Endothelial cell of umbilical vein (primary cell): ENCODE measurements at regions not wholly inside any gene's neighbourhood (a gene's known extent, or its start where the extent isn't known, plus 50 kb on each side); places are given as distances from the start of the nearest gene placed in this dataset.

Experiments
- BruUV-seq: library from RNA; stranded (reverse); fragments of 400-500 nt; replicated peaks from 2 replicates; lab custom pipeline; 2021; lab: Mats Ljungman, UMichigan
- CTCF ChIA-PET: fragments of 300-600, 350-600 bp; sonication (Branson Sonifier 250); formaldehyde crosslinking; loops from one replicate; lab custom pipeline; 2021; ENCODE audit warnings: antibody characterized with exemption, inconsistent platforms; lab: Charles Lee
- POLR2A ChIA-PET: fragments of 300-600, 350-600 bp; sonication (Branson Sonifier 250); formaldehyde crosslinking; loops from one replicate; lab custom pipeline; 2021; ENCODE audit warnings: antibody characterized with exemption, inconsistent platforms; lab: Charles Lee
- DNase-seq: peaks from one replicate; pipeline ENCODE4 v3.0.0-alpha.2; 2011; ENCODE audit warnings: low read depth, low spot score
- FAIRE-seq: peaks from 2 replicates; lab custom pipeline; 2011; peaks lifted over from hg19 to GRCh38; lab: Jason Lieb, UNC
- H2AFZ ChIP-seq: 2 replicates; pipeline ENCODE4 v1.6.0; 2012; ENCODE audit warnings: low read depth, low read length, control low read depth, inconsistent platforms
- H3K27ac ChIP-seq: 2 replicates; pipeline ENCODE4 v1.5.1; 2011; ENCODE audit warnings: low read depth, mild to moderate bottlenecking, control low read depth, low read length, moderate library complexity; ENCODE audit not compliant: insufficient read depth
- H3K27me3 ChIP-seq, 2 experiments: 2 replicates each; pipeline versions ENCODE4 v1.6.0 to v1.6.1; 2011; ENCODE audit warnings: low read length in 2 of 2, mixed read lengths in 1 of 2; ENCODE audit not compliant: control insufficient read depth in 2 of 2, insufficient read depth in 2 of 2
- H3K36me3 ChIP-seq, 2 experiments: 2 replicates in 1 of 2; 3 replicates in 1 of 2; pipeline ENCODE4 v1.5.1; 2011; ENCODE audit warnings: low read length in 2 of 2, mild to moderate bottlenecking in 1 of 2, moderate library complexity in 1 of 2; ENCODE audit not compliant: control insufficient read depth in 2 of 2, insufficient read depth in 2 of 2; ENCODE audit errors: extremely low read depth in 1 of 2
- H3K4me1 ChIP-seq: 3 replicates; pipeline ENCODE4 v1.5.1; 2011; ENCODE audit warnings: mild to moderate bottlenecking, low read length; ENCODE audit not compliant: control insufficient read depth, insufficient read depth; ENCODE audit errors: extremely low read depth
- H3K4me2 ChIP-seq: 2 replicates; pipeline ENCODE4 v1.6.1; 2011; ENCODE audit warnings: low read length, control low read depth, mixed read lengths; ENCODE audit not compliant: insufficient read depth
- H3K4me3 ChIP-seq, 3 experiments: fragments of 200-600 bp in 1 of 3; sonication (generic), shearing (Covaris generic) in 1 of 3; replicated peaks in 1 of 3; 2 replicates each; pipeline ENCODE4 v1.5.1; 2011 to 2016; ENCODE audit warnings: control low read depth in 3 of 3, low read length in 3 of 3, mild to moderate bottlenecking in 2 of 3, inconsistent platforms in 1 of 3, low read depth in 1 of 3, moderate library complexity in 1 of 3; ENCODE audit not compliant: insufficient read depth in 1 of 3
- H3K79me2 ChIP-seq: 2 replicates; pipeline ENCODE4 v1.6.0; 2012; ENCODE audit warnings: low read length, inconsistent platforms; ENCODE audit not compliant: control insufficient read depth, insufficient read depth
- H3K9ac ChIP-seq: replicated peaks from 2 replicates; pipeline ENCODE3; 2011; ENCODE audit warnings: low read length, control low read depth; ENCODE audit not compliant: insufficient read depth; ENCODE audit errors: extremely low read depth
- H3K9me1 ChIP-seq: replicated peaks from 3 replicates; pipeline ENCODE4 v1.6.0; 2011; ENCODE audit warnings: mild to moderate bottlenecking, low read length; ENCODE audit not compliant: control insufficient read depth, insufficient read depth; ENCODE audit errors: extremely low read depth
- H3K9me3 ChIP-seq: replicated peaks from 2 replicates; pipeline ENCODE4 v1.5.1; 2012; ENCODE audit warnings: low read length, inconsistent platforms; ENCODE audit not compliant: control insufficient read depth, insufficient read depth
- H4K20me1 ChIP-seq: replicated peaks from 2 replicates; pipeline ENCODE3; 2011; ENCODE audit warnings: mild to moderate bottlenecking, low read length; ENCODE audit not compliant: control insufficient read depth, insufficient read depth; ENCODE audit errors: extremely low read depth
- CTCF ChIP-seq, 2 donors: IDR thresholded peaks; 1 replicate in 1 of 2; 2 replicates in 1 of 2; pipeline ENCODE4 v1.5.1; 2011; ENCODE audit warnings: low read length in 2 of 2, mild to moderate bottlenecking in 2 of 2, moderate library complexity in 2 of 2, control low read depth in 1 of 2, inconsistent platforms in 1 of 2, low read depth in 1 of 2; ENCODE audit not compliant: insufficient read depth in 1 of 2; ENCODE audit errors: extremely low read depth in 1 of 2
- EZH2 ChIP-seq: IDR thresholded peaks from 2 replicates; pipeline ENCODE4 v1.6.1; 2012; ENCODE audit warnings: borderline replicate concordance, low read depth, mild to moderate bottlenecking, moderate library complexity, low read length, inconsistent platforms; ENCODE audit not compliant: severe bottlenecking
- FOS ChIP-seq: IDR thresholded peaks from 2 replicates; pipeline ENCODE4 v1.6.1; 2011; ENCODE audit warnings: mild to moderate bottlenecking, low read length, moderate library complexity, borderline replicate concordance; ENCODE audit not compliant: insufficient read depth
- GATA2 ChIP-seq: IDR thresholded peaks from 2 replicates; pipeline ENCODE4 v1.7.0; 2011; ENCODE audit warnings: low read depth, mild to moderate bottlenecking, moderate library complexity, mixed read lengths, low read length; ENCODE audit not compliant: insufficient read length, insufficient read depth
- JUN ChIP-seq: IDR thresholded peaks from 2 replicates; pipeline ENCODE4 v1.6.1; 2011; ENCODE audit warnings: borderline replicate concordance, low read depth; ENCODE audit not compliant: insufficient read length, insufficient read depth
- MAX ChIP-seq: IDR thresholded peaks from 2 replicates; pipeline ENCODE4 v1.6.1; 2011; ENCODE audit not compliant: insufficient read depth, insufficient read length
- MYC ChIP-seq: IDR thresholded peaks from one replicate; pipeline ENCODE4 v1.6.1; 2011; ENCODE audit warnings: mild to moderate bottlenecking, low read depth, low read length
- POLR2A ChIP-seq: IDR thresholded peaks from 2 replicates; pipeline ENCODE4 v1.6.1; 2012; ENCODE audit warnings: low read depth, mild to moderate bottlenecking, control low read depth, low read length
- POLR2AphosphoS5 ChIP-seq: IDR thresholded peaks from 2 replicates; pipeline ENCODE4 v1.6.1; 2012; ENCODE audit warnings: low read depth, mild to moderate bottlenecking, control low read depth, low read length, moderate library complexity; ENCODE audit not compliant: insufficient read depth
- dilution Hi-C: fragments of 300-500 bp; cut with MboI; formaldehyde crosslinking; loops from one replicate; pipeline ENCODE4 v1.15.0; 2019; ENCODE audit warnings: low sequenced_read_pairs; ENCODE audit not compliant: extremely low pct_ligation_motif_present
- intact Hi-C: fragments of 100-400 bp; cut with micrococcal nuclease; formaldehyde crosslinking; loops from one replicate; pipeline ENCODE4 v1.10.0; 2022

- no peaks in the 10 kb centered on the region for H3K36me3 ChIP-seq
- TF ChIP-seq POLR2A, result no peak
- TF ChIP-seq MAX, result no peak
- TF ChIP-seq GATA2, result no peak
- no peak for TF ChIP-seq FOS
- H3K9me3 ChIP-seq, result no peaks in the 10 kb centered on the region
- no peak overlapping the region for H2AFZ ChIP-seq
- ChIA-PET CTCF (no interaction called here), POLR2A (no interaction called here)
- no peak overlapping the region for H3K9ac ChIP-seq
- H3K9me1 ChIP-seq, result no peaks in the 10 kb centered on the region
- FAIRE-seq, result no peak
- BruUV-seq, result no TSS peak
- DNase-seq, result no peak
- dilution Hi-C loops, result no loop called here
- H3K27ac ChIP-seq, result no peak overlapping the region
- no peaks in the 10 kb centered on the region for H4K20me1 ChIP-seq
- H3K79me2 ChIP-seq, result no peaks in the 10 kb centered on the region
- H3K4me2 ChIP-seq, result no peak overlapping the region
- intact Hi-C loops, result no loop called here
- H3K4me3 ChIP-seq, result no peak overlapping the region
- H3K27me3 ChIP-seq, result no peaks in the 10 kb centered on the region
- H3K4me1 ChIP-seq, result no peaks in the 10 kb centered on the region
These were observed 123.8 kb upstream of the FSHR start for GRCh38 chr2:49278141-49278540.

DNA sequence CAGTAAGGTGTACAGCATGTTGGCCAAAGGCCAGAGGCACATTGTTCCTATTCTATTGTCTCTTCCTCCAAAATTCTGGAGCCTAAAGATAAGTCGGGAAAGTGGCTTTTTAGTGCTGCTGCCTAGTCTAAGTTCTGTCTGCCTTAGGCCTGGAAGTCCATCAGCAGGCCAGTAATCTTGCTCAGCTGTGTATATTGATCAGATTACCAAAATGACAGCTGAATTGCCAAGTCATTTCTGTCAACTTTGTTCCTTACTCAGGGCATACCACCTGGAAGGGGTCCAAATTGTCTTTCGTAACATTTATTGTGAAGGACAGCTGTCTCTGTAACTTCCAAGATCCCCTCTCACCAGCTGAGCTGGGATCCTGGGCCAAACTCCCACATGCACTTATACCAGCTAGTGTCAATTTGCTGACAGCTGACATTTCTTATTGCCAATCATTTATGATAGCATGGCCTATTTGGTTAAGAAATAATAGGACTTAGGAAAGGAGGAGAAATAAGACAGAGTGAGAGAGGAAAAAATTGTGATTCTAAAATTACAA is 116.8 kb upstream of the FSHR start:
- Histone ChIP-seq H3K36me3 (no peaks in the 10 kb centered on the region), H3K4me3 (no peak overlapping the region), H3K27me3 (no peaks in the 10 kb centered on the region), H3K9ac (no peak overlapping the region), H2AFZ (no peak overlapping the region), H3K27ac (no peak overlapping the region), H3K9me1 (no peaks in the 10 kb centered on the region), H3K4me2 (no peak overlapping the region), H3K4me1 (peaks cover under 1% of the 10 kb centered on the region), H3K79me2 (no peaks in the 10 kb centered on the region), H3K9me3 (no peaks in the 10 kb centered on the region), H4K20me1 (no peaks in the 10 kb centered on the region)
- no TSS peak for BruUV-seq
- TF ChIP-seq MYC (no peak), POLR2A (no peak), CTCF (IDR thresholded peaks at IDR 0.05; ENCODE audit: extremely low read depth in 1 of 2, insufficient read depth in 1 of 2, low read depth in 1 of 2, low read length in 2 of 2) (no peak), MAX (no peak), FOS (no peak), POLR2AphosphoS5 (no peak), EZH2 (no peak), JUN (no peak), GATA2 (no peak)
- DNase-seq (no peak), FAIRE-seq (no peak)
- intact Hi-C loops, result no loop called here
- POLR2A ChIA-PET, result no interaction called here
- dilution Hi-C loops, result no loop called here
- CTCF ChIA-PET, result no interaction called here
